GM19239 (cell line): ENCODE measurements at regions not wholly inside any gene's neighbourhood (a gene's known extent, or its start where the extent isn't known, plus 50 kb on each side); places are given as distances from the start of the nearest gene placed in this dataset.

Source experiments
- DNase-seq: peaks from one replicate; pipeline ENCODE4 v3.0.0; 2011; ENCODE audit warnings: low spot score; ENCODE audit not compliant: insufficient read length
- FAIRE-seq: peaks from 2 replicates; lab custom pipeline; 2011; peaks lifted over from hg19 to GRCh38; lab: Jason Lieb, UNC

- FAIRE-seq (no peak), DNase-seq (no peak)
Measured at GRCh38 chr5:135188233-135188914, 154.3 kb upstream of the PITX1 start.

- no peak for DNase-seq
- no peak for FAIRE-seq
Measured at GRCh38 chr5:135186662-135187522, 152.9 kb upstream of the PITX1 start.

- no peak for DNase-seq
Measured at GRCh38 chr5:135185481-135186065, 151.5 kb upstream of the PITX1 start.

GRCh38 chr5:135184646-135185045, 150.6 kb upstream of the PITX1 start:
- DNase-seq (no peak), FAIRE-seq (no peak)

More at GRCh38 chr5:135185481-135186065, 151.5 kb upstream of the PITX1 start:
- no peak for FAIRE-seq

- no peak for DNase-seq
- FAIRE-seq: no peak
Measured at GRCh38 chr5:135183464-135183863, 149.4 kb upstream of the PITX1 start.

GRCh38 chr5:135182675-135183074, 148.6 kb upstream of the PITX1 start:
- DNase-seq (no peak), FAIRE-seq (no peak)

GRCh38 chr5:135181653-135182052, 147.6 kb upstream of the PITX1 start:
- FAIRE-seq: no peak
- no peak for DNase-seq

GRCh38 chr5:135179308-135179980, 145.4 kb upstream of the PITX1 start:
- no peak for DNase-seq

GRCh38 chr5:135178476-135179155, 144.6 kb upstream of the PITX1 start:
- no peak for FAIRE-seq

More at GRCh38 chr5:135179308-135179980, 145.4 kb upstream of the PITX1 start:
- no peak for FAIRE-seq

GRCh38 chr5:135177591-135177990, 143.6 kb upstream of the PITX1 start:
- FAIRE-seq: no peak
- no peak for DNase-seq

More at GRCh38 chr5:135178476-135179155, 144.6 kb upstream of the PITX1 start:
- no peak for DNase-seq

GRCh38 chr5:135176991-135177390, 143.0 kb upstream of the PITX1 start:
- FAIRE-seq (no peak), DNase-seq (no peak)

GRCh38 chr5:135174315-135175096, 140.5 kb upstream of the PITX1 start:
- DNase-seq (no peak), FAIRE-seq (no peak)

GRCh38 chr5:135173662-135174290, 139.7 kb upstream of the PITX1 start:
- DNase-seq (no peak), FAIRE-seq (no peak)

GRCh38 chr5:135172718-135173117, 138.7 kb upstream of the PITX1 start:
- no peak for FAIRE-seq
- DNase-seq: no peak

- FAIRE-seq (no peak), DNase-seq (no peak)
Measured at GRCh38 chr5:135171336-135171735, 137.3 kb upstream of the PITX1 start.

- FAIRE-seq (peak; percentile 14), DNase-seq (no peak)
Measured at GRCh38 chr5:135170500-135170899, 136.5 kb upstream of the PITX1 start.

- FAIRE-seq (no peak), DNase-seq (no peak)
Measured at GRCh38 chr5:135169753-135170152, 135.7 kb upstream of the PITX1 start.

- no peak for DNase-seq
Measured at GRCh38 chr5:135167634-135168033, 133.6 kb upstream of the PITX1 start.

More at GRCh38 chr5:135167634-135168033, 133.6 kb upstream of the PITX1 start:
- no peak for FAIRE-seq
